ENCODE measurements at regions not wholly inside any gene's neighbourhood (a gene's known extent, or its start where the extent isn't known, plus 50 kb on each side); places are given as distances from the start of the nearest gene placed in this dataset.
"Not testable (repeated sequence)": the region's sequence is repeated elsewhere in the genome, so short reads cannot be mapped to it uniquely, and the experiment has no call there.

- H3K36me3 Mint-ChIP-seq: no peaks in the 10 kb centered on the region
- no peaks in the 10 kb centered on the region for H3K4me1 Mint-ChIP-seq
- no peak for TF ChIP-seq CTCF (IDR thresholded peaks at IDR 0.05; ENCODE audit: unreplicated experiment)
- H3K9me3 Mint-ChIP-seq: peaks cover 8% of the 10 kb centered on the region
- H3K4me3 Mint-ChIP-seq: no peak overlapping the region
- H3K27ac Mint-ChIP-seq: no peak overlapping the region
- DNase-seq (ENCODE audit: low spot score in 2 of 2, unreplicated experiment in 2 of 2): no peak
- H3K27me3 Mint-ChIP-seq (ENCODE audit: low read depth): no peaks in the 10 kb centered on the region
Observed at GRCh38 chr5:42252306-42252705, 170.9 kb upstream of the GHR start.

- not testable (repeated sequence) for DNase-seq (ENCODE audit: low spot score in 2 of 2, unreplicated experiment in 2 of 2); H3K27ac Mint-ChIP-seq; H3K36me3 Mint-ChIP-seq; H3K4me3 Mint-ChIP-seq; H3K4me1 Mint-ChIP-seq; H3K27me3 Mint-ChIP-seq (ENCODE audit: low read depth)
- H3K9me3 Mint-ChIP-seq: peaks cover 38% of the 10 kb centered on the region
Observed at GRCh38 chr5:42259914-42260313, 163.3 kb upstream of the GHR start.

- H3K4me1 Mint-ChIP-seq: no peaks in the 10 kb centered on the region
- H3K27ac Mint-ChIP-seq: no peak overlapping the region
- H3K9me3 Mint-ChIP-seq: peaks cover 18% of the 10 kb centered on the region
- no peak for TF ChIP-seq CTCF (IDR thresholded peaks at IDR 0.05; ENCODE audit: unreplicated experiment)
- no peaks in the 10 kb centered on the region for H3K36me3 Mint-ChIP-seq
- no peaks in the 10 kb centered on the region for H3K27me3 Mint-ChIP-seq (ENCODE audit: low read depth)
- H3K4me3 Mint-ChIP-seq: no peak overlapping the region
- no peak for DNase-seq (ENCODE audit: low spot score in 2 of 2, unreplicated experiment in 2 of 2)
Observed at GRCh38 chr5:42267091-42267490, 156.1 kb upstream of the GHR start.

GRCh38 chr5:42268170-42268569 lies 155.1 kb upstream of the GHR start:
- H3K27me3 Mint-ChIP-seq (ENCODE audit: low read depth); H3K36me3 Mint-ChIP-seq; H3K9me3 Mint-ChIP-seq; H3K4me3 Mint-ChIP-seq; DNase-seq (ENCODE audit: low spot score in 2 of 2, unreplicated experiment in 2 of 2); H3K27ac Mint-ChIP-seq; H3K4me1 Mint-ChIP-seq: not testable (repeated sequence)

- no peak for TF ChIP-seq CTCF (IDR thresholded peaks at IDR 0.05; ENCODE audit: unreplicated experiment)
- Mint-ChIP-seq H3K36me3 (no peaks in the 10 kb centered on the region), H3K27ac (no peak overlapping the region), H3K4me1 (no peaks in the 10 kb centered on the region), H3K27me3 (ENCODE audit: low read depth) (no peaks in the 10 kb centered on the region), H3K4me3 (no peak overlapping the region), H3K9me3 (peaks cover 9% of the 10 kb centered on the region)
- no peak for DNase-seq (ENCODE audit: low spot score in 2 of 2, unreplicated experiment in 2 of 2)
Observed at GRCh38 chr5:42268630-42269029, 154.6 kb upstream of the GHR start.

- Mint-ChIP-seq H3K36me3 (no peaks in the 10 kb centered on the region), H3K27ac (no peak overlapping the region), H3K9me3 (no peaks in the 10 kb centered on the region), H3K4me3 (no peak overlapping the region), H3K4me1 (no peaks in the 10 kb centered on the region), H3K27me3 (ENCODE audit: low read depth) (no peaks in the 10 kb centered on the region)
- TF ChIP-seq CTCF (IDR thresholded peaks at IDR 0.05; ENCODE audit: unreplicated experiment): no peak
- no peak for DNase-seq (ENCODE audit: low spot score in 2 of 2, unreplicated experiment in 2 of 2)
Observed at GRCh38 chr5:42270771-42271170, 152.5 kb upstream of the GHR start.

GRCh38 chr5:42274913-42275312 lies 148.3 kb upstream of the GHR start:
- H3K36me3 Mint-ChIP-seq: no peaks in the 10 kb centered on the region
- no peaks in the 10 kb centered on the region for H3K9me3 Mint-ChIP-seq
- H3K27me3 Mint-ChIP-seq (ENCODE audit: low read depth): no peaks in the 10 kb centered on the region
- no peak overlapping the region for H3K4me3 Mint-ChIP-seq
- no peak for DNase-seq (ENCODE audit: low spot score in 2 of 2, unreplicated experiment in 2 of 2)
- TF ChIP-seq CTCF (IDR thresholded peaks at IDR 0.05; ENCODE audit: unreplicated experiment): no peak
- H3K4me1 Mint-ChIP-seq: peaks cover 6% of the 10 kb centered on the region
- H3K27ac Mint-ChIP-seq: no peak overlapping the region

Data from mesothelial cell of epicardium (in vitro differentiated cells).